ENCODE measurements at regions not wholly inside any gene's neighbourhood (a gene's known extent, or its start where the extent isn't known, plus 50 kb on each side); places are given as distances from the start of the nearest gene placed in this dataset.

DNA sequence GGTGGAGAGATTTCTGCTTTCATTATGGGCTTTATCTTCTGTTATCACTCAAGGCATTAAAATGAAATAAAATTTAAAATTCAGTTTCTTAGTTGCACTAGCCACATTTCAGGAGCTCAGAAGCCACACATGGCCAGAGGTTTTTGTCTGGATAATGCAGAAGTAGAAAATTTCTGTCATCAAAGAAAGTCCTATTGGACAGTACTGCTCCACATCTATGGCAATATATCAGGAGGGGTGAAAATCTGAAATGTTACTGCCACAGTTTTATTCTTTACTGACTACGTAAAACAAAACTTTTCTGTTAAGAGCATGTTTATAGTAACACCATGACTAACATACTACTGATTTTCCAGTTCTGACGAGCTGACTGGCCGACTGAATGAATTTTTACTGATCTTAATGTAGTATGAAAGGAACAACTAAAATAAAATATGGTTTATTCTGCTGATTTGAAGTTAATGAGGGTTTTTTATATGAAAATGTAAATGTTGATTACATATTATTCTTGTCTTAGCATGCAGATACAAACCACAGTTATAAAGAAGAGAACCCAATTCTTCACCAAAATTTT lies 264.0 kb upstream of the HAND2 start:
- TF ChIP-seq EZH2 (IDR thresholded peaks at IDR 0.05; ENCODE audit: insufficient read depth, poor library complexity, severe bottlenecking), result no peak
- no peak for TF ChIP-seq EZH2phosphoT487 (IDR thresholded peaks at IDR 0.05; ENCODE audit: insufficient read depth, low read depth)

Measured in GM23248 (cell line).